SK-N-MC (cell line): ENCODE measurements at regions not wholly inside any gene's neighbourhood (a gene's known extent, or its start where the extent isn't known, plus 50 kb on each side); places are given as distances from the start of the nearest gene placed in this dataset.

Experiments used
- EZH2 ChIP-seq: fragments of 200-600 bp; sonication (generic); IDR thresholded peaks from one replicate; pipeline ENCODE4 v1.6.1; 2017; ENCODE audit warnings: antibody characterized with exemption
- FOXP2 ChIP-seq: optimal IDR thresholded peaks from 2 replicates; pipeline ENCODE3; 2011; ENCODE audit warnings: mild to moderate bottlenecking, moderate library complexity; ENCODE audit not compliant: insufficient read depth; ENCODE audit errors: extremely low read length, control extremely low read depth
- POLR2AphosphoS5 ChIP-seq: IDR thresholded peaks from 2 replicates; pipeline ENCODE4 v1.6.1; 2012; ENCODE audit warnings: mild to moderate bottlenecking, low read depth, low read length, borderline replicate concordance

GRCh38 chr5:87129046-87129445, 138.6 kb upstream of the RASA1 start:
- TF ChIP-seq EZH2 (no peak), POLR2AphosphoS5 (no peak), FOXP2 (no peak)
